ENCODE measurements at regions not wholly inside any gene's neighbourhood (a gene's known extent, or its start where the extent isn't known, plus 50 kb on each side); places are given as distances from the start of the nearest gene placed in this dataset.

GRCh38 chr10:8830876-8831275, 776.4 kb downstream of the GATA3 start:
- TF ChIP-seq, protein P1, sequence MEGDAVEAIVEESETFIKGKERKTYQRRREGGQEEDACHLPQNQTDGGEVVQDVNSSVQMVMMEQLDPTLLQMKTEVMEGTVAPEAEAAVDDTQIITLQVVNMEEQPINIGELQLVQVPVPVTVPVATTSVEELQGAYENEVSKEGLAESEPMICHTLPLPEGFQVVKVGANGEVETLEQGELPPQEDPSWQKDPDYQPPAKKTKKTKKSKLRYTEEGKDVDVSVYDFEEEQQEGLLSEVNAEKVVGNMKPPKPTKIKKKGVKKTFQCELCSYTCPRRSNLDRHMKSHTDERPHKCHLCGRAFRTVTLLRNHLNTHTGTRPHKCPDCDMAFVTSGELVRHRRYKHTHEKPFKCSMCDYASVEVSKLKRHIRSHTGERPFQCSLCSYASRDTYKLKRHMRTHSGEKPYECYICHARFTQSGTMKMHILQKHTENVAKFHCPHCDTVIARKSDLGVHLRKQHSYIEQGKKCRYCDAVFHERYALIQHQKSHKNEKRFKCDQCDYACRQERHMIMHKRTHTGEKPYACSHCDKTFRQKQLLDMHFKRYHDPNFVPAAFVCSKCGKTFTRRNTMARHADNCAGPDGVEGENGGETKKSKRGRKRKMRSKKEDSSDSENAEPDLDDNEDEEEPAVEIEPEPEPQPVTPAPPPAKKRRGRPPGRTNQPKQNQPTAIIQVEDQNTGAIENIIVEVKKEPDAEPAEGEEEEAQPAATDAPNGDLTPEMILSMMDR (IDR thresholded peaks at IDR 0.05) = no peak
- FAIRE-seq (no peak), ATAC-seq (no peak), DNase-seq (no peak)
- no peak overlapping the region for H3K27ac ChIP-seq
- H3K4me3 ChIP-seq = no peak overlapping the region
- H3K27me3 ChIP-seq = no peaks in the 10 kb centered on the region
- no peaks in the 10 kb centered on the region for H3K4me1 ChIP-seq
- H3K36me3 ChIP-seq = no peaks in the 10 kb centered on the region
- no peaks in the 10 kb centered on the region for H3K9me3 ChIP-seq
- 41 to 43% methylated on average over 1 of the region's 1 CpG for WGBS, 2 donors
- intact Hi-C loops (cut with DNase I) = no loop called here

DNA sequence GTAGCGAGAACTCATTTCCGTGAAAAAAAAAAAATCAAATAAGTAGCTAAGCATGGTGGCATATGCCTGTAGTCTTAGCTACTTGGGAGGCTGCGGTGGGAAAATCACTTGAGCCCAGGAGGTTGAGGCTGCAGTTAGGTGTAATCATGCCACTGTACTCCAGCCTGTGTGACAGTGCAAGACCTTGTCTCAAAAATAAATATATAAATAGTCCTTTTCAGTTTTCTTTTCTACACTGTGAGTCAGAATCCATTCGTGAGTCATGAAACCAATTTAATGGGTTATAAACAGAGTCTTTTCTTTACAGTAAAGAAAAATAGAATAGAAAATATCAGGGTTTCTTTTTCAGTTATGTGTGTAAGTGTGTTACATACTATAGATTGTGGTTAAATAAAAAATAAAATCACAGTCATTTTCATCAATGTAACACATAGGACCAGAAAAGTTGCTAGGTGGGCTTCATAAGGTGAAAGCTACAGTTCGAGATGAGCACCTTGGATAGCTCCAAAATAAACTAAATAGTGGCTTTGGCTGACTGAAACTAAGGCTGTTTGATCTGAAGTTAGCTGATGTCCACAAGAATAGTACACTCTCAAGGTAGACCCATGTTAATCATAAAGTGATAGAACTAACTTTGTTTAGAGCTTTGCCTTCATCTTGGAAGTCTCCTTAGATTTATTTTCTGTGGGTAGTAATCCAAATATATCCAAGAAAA, 781.1 kb downstream of the GATA3 start:
- no peaks in the 10 kb centered on the region for H3K9me3 ChIP-seq
- no peak for FAIRE-seq
- ATAC-seq = no peak
- H3K36me3 ChIP-seq = no peaks in the 10 kb centered on the region
- intact Hi-C loops (cut with DNase I) = no loop called here
- no peak overlapping the region for H3K27ac ChIP-seq
- 55 to 59% methylated on average over 5 of the region's 5 CpGs for WGBS, 2 donors
- TF ChIP-seq, protein P1 (IDR thresholded peaks at IDR 0.05) = no peak
- H3K27me3 ChIP-seq = no peaks in the 10 kb centered on the region
- H3K4me1 ChIP-seq = no peaks in the 10 kb centered on the region
- DNase-seq = no peak
- no peak overlapping the region for H3K4me3 ChIP-seq

DNA sequence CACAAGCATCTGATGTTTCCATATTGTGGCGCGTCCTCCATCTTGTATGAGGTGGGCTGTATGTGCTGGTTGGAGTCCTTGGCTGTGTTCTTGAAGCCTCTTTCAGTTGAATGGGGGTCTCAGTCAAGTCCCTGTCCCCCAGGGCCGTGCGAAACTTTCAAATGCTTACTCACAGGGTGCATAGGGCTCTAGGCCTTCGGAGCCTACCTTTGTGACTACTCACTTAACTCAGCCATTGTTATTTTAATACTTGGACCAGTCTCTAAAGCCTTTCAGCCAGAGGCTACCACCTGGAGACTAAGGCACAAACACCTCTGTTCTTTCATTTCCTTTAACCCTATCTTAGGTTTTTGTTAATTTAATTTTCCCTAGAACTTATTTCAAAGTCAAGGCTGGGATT, 785.9 kb downstream of the GATA3 start:
- 60 to 67% methylated on average over 5 of the region's 5 CpGs for WGBS, 2 donors

GRCh38 chr10:8844141-8844540, 789.7 kb downstream of the GATA3 start:
- Histone ChIP-seq H3K9me3 (no peaks in the 10 kb centered on the region), H3K4me3 (no peak overlapping the region), H3K27ac (no peak overlapping the region), H3K27me3 (no peaks in the 10 kb centered on the region), H3K36me3 (no peaks in the 10 kb centered on the region), H3K4me1 (no peaks in the 10 kb centered on the region)
- ATAC-seq (no peak), DNase-seq (no peak), FAIRE-seq (no peak)
- TF ChIP-seq, protein P1 (IDR thresholded peaks at IDR 0.05) = no peak
- intact Hi-C loops (cut with DNase I) = no loop called here

More for the DNA sequence above, 785.9 kb downstream of the GATA3 start:
- DNase-seq = no peak
- no peak for ATAC-seq
- TF ChIP-seq, protein P1 (IDR thresholded peaks at IDR 0.05) = no peak
- Histone ChIP-seq H3K27me3 (no peaks in the 10 kb centered on the region), H3K4me3 (no peak overlapping the region), H3K4me1 (no peaks in the 10 kb centered on the region), H3K9me3 (no peaks in the 10 kb centered on the region), H3K27ac (no peak overlapping the region), H3K36me3 (no peaks in the 10 kb centered on the region)
- no peak for FAIRE-seq
- intact Hi-C loops (cut with DNase I) = no loop called here

GRCh38 chr10:8852546-8852945, 798.1 kb downstream of the GATA3 start:
- Histone ChIP-seq H3K4me3 (no peak overlapping the region), H3K27me3 (no peaks in the 10 kb centered on the region), H3K36me3 (no peaks in the 10 kb centered on the region), H3K9me3 (no peaks in the 10 kb centered on the region), H3K4me1 (no peaks in the 10 kb centered on the region), H3K27ac (no peak overlapping the region)
- no peak for FAIRE-seq
- no peak for DNase-seq
- WGBS, 2 donors = 34 to 35% methylated on average over 3 of the region's 3 CpGs
- no peak for ATAC-seq
- TF ChIP-seq, protein P1 (IDR thresholded peaks at IDR 0.05) = no peak
- intact Hi-C loops (cut with DNase I) = no loop called here
